K562 (cell line): ENCODE measurements at regions not wholly inside any gene's neighbourhood (a gene's known extent, or its start where the extent isn't known, plus 50 kb on each side); places are given as distances from the start of the nearest gene placed in this dataset.

Source experiments
- ATAC-seq: fragments of 200-7000 bp; cut with Tn5 transposase; 3 replicates; pipeline ENCODE4 v1.9.1; 2020; ENCODE audit warnings: moderate library complexity
- BruUV-seq: library from RNA; stranded (reverse); fragments of 400-500 nt; replicated peaks from 2 replicates; lab custom pipeline; 2021; lab: Mats Ljungman, UMichigan
- CTCF ChIA-PET: fragments of 300-600 bp; formaldehyde crosslinking; extraction: SDS; loops from one replicate; lab custom pipeline; 2021; ENCODE audit warnings: low intra/inter-chr PET ratio; lab: Yijun Ruan, JAX
- POLR2A ChIA-PET: fragments of 300-600, 350-650 bp; sonication (Branson Sonifier 250); formaldehyde crosslinking; extraction: SDS; loops from one replicate; lab custom pipeline; 2021; ENCODE audit warnings: antibody characterized with exemption, inconsistent platforms; lab: Yijun Ruan, JAX
- DNase-seq, 4 experiments: peaks; one replicate each; pipeline versions ENCODE4 v3.0.0 to v3.0.0-alpha.2; 2011 to 2018; ENCODE audit warnings: low spot score in 3 of 4, mixed read lengths in 3 of 4; ENCODE audit errors: extremely low read depth in 1 of 4
- FAIRE-seq: peaks from 2 replicates; lab custom pipeline; 2011; peaks lifted over from hg19 to GRCh38; lab: Jason Lieb, UNC
- H2AFZ ChIP-seq: 2 replicates; pipeline ENCODE4 v1.6.0; 2011; ENCODE audit warnings: low read depth, low read length, control low read depth, inconsistent platforms
- H3K27ac ChIP-seq: fragments of 200-600 bp; 3 replicates; pipeline ENCODE4 v1.8.0; 2011; ENCODE audit warnings: low read depth, mild to moderate bottlenecking, control low read depth, inconsistent platforms, low read length, moderate library complexity, mixed read lengths; ENCODE audit errors: extremely low read depth
- H3K27me3 ChIP-seq, 2 experiments: fragments of 300-600 bp in 1 of 2; 2 replicates in 1 of 2; 3 replicates in 1 of 2; pipeline versions ENCODE4 v1.6.0 to v1.8.0; 2011; ENCODE audit warnings: inconsistent platforms in 2 of 2, low read length in 2 of 2, mild to moderate bottlenecking in 1 of 2, mixed read lengths in 1 of 2, moderate library complexity in 1 of 2; ENCODE audit not compliant: control insufficient read depth in 2 of 2, insufficient read depth in 2 of 2
- H3K36me3 ChIP-seq: fragments of 300-600 bp; 3 replicates; pipeline ENCODE4 v1.8.0; 2011; ENCODE audit warnings: mild to moderate bottlenecking, low read length, inconsistent platforms; ENCODE audit not compliant: control insufficient read depth, insufficient read depth
- H3K4me1 ChIP-seq, 2 experiments: fragments of 200-600 bp in 1 of 2; replicated peaks in 1 of 2; 2 replicates in 1 of 2; 3 replicates in 1 of 2; pipeline versions ENCODE4 v1.5.1 to v1.8.0; 2011; ENCODE audit warnings: inconsistent platforms in 2 of 2, low read length in 2 of 2, mild to moderate bottlenecking in 1 of 2, mixed read lengths in 1 of 2, moderate library complexity in 1 of 2; ENCODE audit not compliant: control insufficient read depth in 2 of 2, insufficient read depth in 2 of 2
- H3K4me2 ChIP-seq: 2 replicates; pipeline ENCODE4 v1.6.1; 2011; ENCODE audit warnings: low read length, control low read depth, inconsistent platforms, mixed read lengths; ENCODE audit not compliant: insufficient read depth
- H3K4me3 ChIP-seq: fragments of 200-600 bp; sonication (generic), shearing (Covaris generic); 2 replicates; pipeline ENCODE4 v1.5.1; 2016; ENCODE audit warnings: control low read depth, inconsistent platforms
- H3K79me2 ChIP-seq: fragments of 200-600 bp; 3 replicates; pipeline ENCODE4 v1.8.0; 2011; ENCODE audit warnings: low read length, inconsistent platforms; ENCODE audit not compliant: control insufficient read depth, insufficient read depth
- H3K9ac ChIP-seq, 2 experiments: 2 replicates each; pipeline versions ENCODE4 v1.6.0 to v1.6.1; 2011; ENCODE audit warnings: low read depth in 2 of 2, low read length in 2 of 2, control low read depth in 1 of 2, inconsistent platforms in 1 of 2, mild to moderate bottlenecking in 1 of 2, mixed read lengths in 1 of 2; ENCODE audit not compliant: insufficient read depth in 1 of 2
- H3K9me1 ChIP-seq: one replicate; pipeline ENCODE4 v1.6.0; 2011; ENCODE audit warnings: inconsistent platforms, mild to moderate bottlenecking, low read length, moderate library complexity; ENCODE audit not compliant: control insufficient read depth, insufficient read depth
- H3K9me3 ChIP-seq: replicated peaks from 2 replicates; pipeline ENCODE4 v1.5.1; 2011; ENCODE audit warnings: low read depth, low read length, inconsistent platforms; ENCODE audit not compliant: control insufficient read depth, insufficient read depth
- H4K20me1 ChIP-seq: replicated peaks from 2 replicates; pipeline ENCODE4 v1.6.1; 2011; ENCODE audit warnings: low read length, inconsistent platforms, mixed read lengths; ENCODE audit not compliant: control insufficient read depth, insufficient read depth
- ARID2 ChIP-seq: fragments of 450-650 bp; IDR thresholded peaks from 2 replicates; pipeline ENCODE4 v1.6.1; 2017; ENCODE audit warnings: antibody characterized with exemption, mild to moderate bottlenecking
- CXXC5 ChIP-seq: fragments of 250-450 bp; sonication (Bioruptor Pico); IDR thresholded peaks from 2 replicates; pipeline ENCODE4 v1.8.0; 2022; ENCODE audit warnings: inconsistent platforms, mild to moderate bottlenecking, moderate library complexity
- FOXP1 ChIP-seq: sonication (generic); formaldehyde crosslinking; IDR thresholded peaks from 2 replicates; pipeline ENCODE4 v1.8.0; 2022; ENCODE audit warnings: mild to moderate bottlenecking, missing genetic modification reagents
- MCM7 ChIP-seq, 2 experiments: fragments of 450-650 bp; IDR thresholded peaks; 2 replicates each; pipeline ENCODE4 v1.6.1; 2016 to 2018
- MYC ChIP-seq, 2 experiments: fragments of 250-450 bp in 1 of 2; sonication (Bioruptor Pico) in 1 of 2; IDR thresholded peaks; 2 replicates each; pipeline versions ENCODE4 v1.5.1 to v1.6.1; 2012 to 2021; ENCODE audit warnings: low read depth in 2 of 2, borderline replicate concordance in 1 of 2, improper control_type of control experiment in 1 of 2, low read length in 1 of 2, mild to moderate bottlenecking in 1 of 2, moderate library complexity in 1 of 2
- POLR2B ChIP-seq: fragments of 450-650 bp; IDR thresholded peaks from 2 replicates; pipeline ENCODE4 v1.6.1; 2018; ENCODE audit warnings: low read depth; ENCODE audit not compliant: partially characterized antibody
- PPARD ChIP-seq: fragments of 250-450 bp; sonication (Bioruptor Pico); IDR thresholded peaks from 2 replicates; pipeline ENCODE4 v1.8.0; 2022; ENCODE audit warnings: inconsistent platforms, mild to moderate bottlenecking, moderate library complexity
- RCOR1 ChIP-seq, 2 experiments: IDR thresholded peaks; 2 replicates each; pipeline ENCODE4 v1.6.1; 2012; ENCODE audit warnings: low read depth in 2 of 2, low read length in 2 of 2, borderline replicate concordance in 1 of 2, improper control_type of control experiment in 1 of 2
- ZNF507 ChIP-seq: conservative IDR thresholded peaks from 2 replicates; pipeline ENCODE4 v1.6.1; 2017; ENCODE audit warnings: missing genetic modification characterization, missing compliant biosample characterization
- ZNF76 ChIP-seq: fragments of 250-450 bp; sonication (Bioruptor Pico); IDR thresholded peaks from 2 replicates; pipeline ENCODE4 v1.4.0; 2020; ENCODE audit warnings: mild to moderate bottlenecking, moderate library complexity, borderline replicate concordance
- WGBS: fragments of 100-300 bp; shearing (Covaris generic); methylation state at CpG from one replicate; pipeline ENCODE4 v1.1.6; 2016; ENCODE audit warnings: low coverage, mixed read lengths; ENCODE audit not compliant: insufficient coverage; ENCODE audit errors: missing lambda C conversion rate; 5-methylcytosine and 5-hydroxymethylcytosine counted together
- in situ Hi-C: fragments of 300-500 bp; cut with MboI; formaldehyde crosslinking; loops from 4 replicates; pipeline ENCODE4 v1.15.0; 2018; ENCODE audit warnings: inconsistent platforms, mixed read lengths
- intact Hi-C: fragments of 100-400 bp; cut with micrococcal nuclease; formaldehyde crosslinking; loops from 2 replicates; pipeline ENCODE4 v1.14.2; 2022
- TF ChIP-seq, protein P1 (sequence below): fragments of 450-650 bp; IDR thresholded peaks from 2 replicates; pipeline ENCODE4 v1.7.0; 2016; ENCODE audit warnings: borderline replicate concordance
- TF ChIP-seq, protein P2 (sequence below): fragments of 250-450 bp; sonication (Bioruptor Pico); IDR thresholded peaks from 2 replicates; pipeline ENCODE4 v1.6.1; 2021; ENCODE audit warnings: mild to moderate bottlenecking
- TF ChIP-seq, protein P3 (sequence below): sonication (generic); IDR thresholded peaks from 2 replicates; pipeline ENCODE4 v1.6.1; 2016
- TF ChIP-seq, protein P4 (sequence below): sonication (generic); formaldehyde crosslinking; IDR thresholded peaks from 2 replicates; pipeline ENCODE4 v1.8.1; 2023; ENCODE audit warnings: missing genetic modification reagents, mild to moderate bottlenecking, borderline replicate concordance

DNA sequence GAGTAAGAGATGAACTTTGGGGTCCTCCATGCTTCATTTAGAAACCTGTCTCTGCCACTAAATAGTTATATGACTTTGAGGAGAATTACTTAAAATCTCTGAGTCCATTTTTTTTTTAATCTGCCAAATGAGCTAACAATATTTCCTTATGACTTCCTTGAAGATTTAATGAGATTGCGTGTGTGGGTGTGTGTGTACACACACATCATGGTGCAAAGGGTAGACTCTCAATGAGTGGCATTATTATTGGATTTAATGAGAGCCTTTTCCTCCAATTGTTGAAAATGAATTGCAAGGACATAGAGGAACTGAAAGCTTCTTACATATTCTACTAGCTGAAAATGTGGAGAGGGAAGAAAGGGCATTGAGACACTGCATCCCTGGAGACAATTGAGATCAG is 573.5 kb upstream of the LUZP2 start (continued):
- TF ChIP-seq, protein P1, sequence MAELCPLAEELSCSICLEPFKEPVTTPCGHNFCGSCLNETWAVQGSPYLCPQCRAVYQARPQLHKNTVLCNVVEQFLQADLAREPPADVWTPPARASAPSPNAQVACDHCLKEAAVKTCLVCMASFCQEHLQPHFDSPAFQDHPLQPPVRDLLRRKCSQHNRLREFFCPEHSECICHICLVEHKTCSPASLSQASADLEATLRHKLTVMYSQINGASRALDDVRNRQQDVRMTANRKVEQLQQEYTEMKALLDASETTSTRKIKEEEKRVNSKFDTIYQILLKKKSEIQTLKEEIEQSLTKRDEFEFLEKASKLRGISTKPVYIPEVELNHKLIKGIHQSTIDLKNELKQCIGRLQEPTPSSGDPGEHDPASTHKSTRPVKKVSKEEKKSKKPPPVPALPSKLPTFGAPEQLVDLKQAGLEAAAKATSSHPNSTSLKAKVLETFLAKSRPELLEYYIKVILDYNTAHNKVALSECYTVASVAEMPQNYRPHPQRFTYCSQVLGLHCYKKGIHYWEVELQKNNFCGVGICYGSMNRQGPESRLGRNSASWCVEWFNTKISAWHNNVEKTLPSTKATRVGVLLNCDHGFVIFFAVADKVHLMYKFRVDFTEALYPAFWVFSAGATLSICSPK: no peak
- TF ChIP-seq FOXP1 (CRISPR knock-in tag) (no peak), MYC (IDR thresholded peaks at IDR 0.05; ENCODE audit: low read depth, low read length) (no peak), MYC (CRISPR knock-in tag; IDR thresholded peaks at IDR 0.05; ENCODE audit: borderline replicate concordance, low read depth) (no peak)

DNA sequence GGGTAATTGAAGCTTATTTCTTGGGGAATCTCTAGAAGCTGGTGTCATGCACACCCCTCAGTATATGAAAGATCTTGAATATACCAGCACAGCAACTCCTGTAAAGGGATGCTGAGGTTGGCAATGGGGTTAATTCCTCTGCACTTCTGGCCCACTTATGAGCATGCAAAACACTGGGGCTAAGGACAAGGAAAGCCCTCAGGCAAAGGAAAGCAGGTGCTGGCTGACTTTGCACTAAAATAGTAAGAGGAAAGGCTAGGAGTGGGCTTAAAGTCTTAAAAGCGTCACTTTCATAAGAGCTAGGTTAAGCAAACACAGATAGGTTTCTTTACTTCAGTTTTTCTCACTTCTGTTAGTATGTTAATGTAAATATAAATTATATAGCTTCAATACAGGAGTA is 572.6 kb upstream of the LUZP2 start:
- DNase-seq: no peak
- Histone ChIP-seq H3K9ac (no peak overlapping the region), H3K4me1 (no peaks in the 10 kb centered on the region), H3K4me3 (no peak overlapping the region), H3K9me3 (no peaks in the 10 kb centered on the region), H2AFZ (no peak overlapping the region), H3K79me2 (no peaks in the 10 kb centered on the region), H3K4me2 (no peak overlapping the region), H3K27ac (no peak overlapping the region), H3K36me3 (no peaks in the 10 kb centered on the region), H3K9me1 (no peaks in the 10 kb centered on the region), H3K27me3 (no peaks in the 10 kb centered on the region), H4K20me1 (no peaks in the 10 kb centered on the region)
- ChIA-PET CTCF (no interaction called here), POLR2A (no interaction called here)
- no peak for ATAC-seq
- in situ Hi-C loops (no loop called here), intact Hi-C loops (no loop called here)
- FAIRE-seq: no peak
- 0% methylated on average over 1 of the region's 1 CpG for WGBS
- BruUV-seq: no TSS peak
- no peak for TF ChIP-seq POLR2B
- TF ChIP-seq, protein P2, sequence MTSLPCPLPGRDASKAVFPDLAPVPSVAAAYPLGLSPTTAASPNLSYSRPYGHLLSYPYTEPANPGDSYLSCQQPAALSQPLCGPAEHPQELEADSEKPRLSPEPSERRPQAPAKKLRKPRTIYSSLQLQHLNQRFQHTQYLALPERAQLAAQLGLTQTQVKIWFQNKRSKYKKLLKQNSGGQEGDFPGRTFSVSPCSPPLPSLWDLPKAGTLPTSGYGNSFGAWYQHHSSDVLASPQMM (CRISPR knock-in tag): no peak
- no peak for TF ChIP-seq ARID2
- TF ChIP-seq, protein P3, sequence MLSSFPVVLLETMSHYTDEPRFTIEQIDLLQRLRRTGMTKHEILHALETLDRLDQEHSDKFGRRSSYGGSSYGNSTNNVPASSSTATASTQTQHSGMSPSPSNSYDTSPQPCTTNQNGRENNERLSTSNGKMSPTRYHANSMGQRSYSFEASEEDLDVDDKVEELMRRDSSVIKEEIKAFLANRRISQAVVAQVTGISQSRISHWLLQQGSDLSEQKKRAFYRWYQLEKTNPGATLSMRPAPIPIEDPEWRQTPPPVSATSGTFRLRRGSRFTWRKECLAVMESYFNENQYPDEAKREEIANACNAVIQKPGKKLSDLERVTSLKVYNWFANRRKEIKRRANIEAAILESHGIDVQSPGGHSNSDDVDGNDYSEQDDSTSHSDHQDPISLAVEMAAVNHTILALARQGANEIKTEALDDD: no peak
- no peak for TF ChIP-seq RCOR1 (IDR thresholded peaks at IDR 0.05; ENCODE audit: borderline replicate concordance in 1 of 2, low read depth in 2 of 2, low read length in 2 of 2)
- no peak for TF ChIP-seq PPARD (CRISPR knock-in tag)
- TF ChIP-seq MCM7 (IDR thresholded peaks at IDR 0.05): no peak
- TF ChIP-seq, protein P4, sequence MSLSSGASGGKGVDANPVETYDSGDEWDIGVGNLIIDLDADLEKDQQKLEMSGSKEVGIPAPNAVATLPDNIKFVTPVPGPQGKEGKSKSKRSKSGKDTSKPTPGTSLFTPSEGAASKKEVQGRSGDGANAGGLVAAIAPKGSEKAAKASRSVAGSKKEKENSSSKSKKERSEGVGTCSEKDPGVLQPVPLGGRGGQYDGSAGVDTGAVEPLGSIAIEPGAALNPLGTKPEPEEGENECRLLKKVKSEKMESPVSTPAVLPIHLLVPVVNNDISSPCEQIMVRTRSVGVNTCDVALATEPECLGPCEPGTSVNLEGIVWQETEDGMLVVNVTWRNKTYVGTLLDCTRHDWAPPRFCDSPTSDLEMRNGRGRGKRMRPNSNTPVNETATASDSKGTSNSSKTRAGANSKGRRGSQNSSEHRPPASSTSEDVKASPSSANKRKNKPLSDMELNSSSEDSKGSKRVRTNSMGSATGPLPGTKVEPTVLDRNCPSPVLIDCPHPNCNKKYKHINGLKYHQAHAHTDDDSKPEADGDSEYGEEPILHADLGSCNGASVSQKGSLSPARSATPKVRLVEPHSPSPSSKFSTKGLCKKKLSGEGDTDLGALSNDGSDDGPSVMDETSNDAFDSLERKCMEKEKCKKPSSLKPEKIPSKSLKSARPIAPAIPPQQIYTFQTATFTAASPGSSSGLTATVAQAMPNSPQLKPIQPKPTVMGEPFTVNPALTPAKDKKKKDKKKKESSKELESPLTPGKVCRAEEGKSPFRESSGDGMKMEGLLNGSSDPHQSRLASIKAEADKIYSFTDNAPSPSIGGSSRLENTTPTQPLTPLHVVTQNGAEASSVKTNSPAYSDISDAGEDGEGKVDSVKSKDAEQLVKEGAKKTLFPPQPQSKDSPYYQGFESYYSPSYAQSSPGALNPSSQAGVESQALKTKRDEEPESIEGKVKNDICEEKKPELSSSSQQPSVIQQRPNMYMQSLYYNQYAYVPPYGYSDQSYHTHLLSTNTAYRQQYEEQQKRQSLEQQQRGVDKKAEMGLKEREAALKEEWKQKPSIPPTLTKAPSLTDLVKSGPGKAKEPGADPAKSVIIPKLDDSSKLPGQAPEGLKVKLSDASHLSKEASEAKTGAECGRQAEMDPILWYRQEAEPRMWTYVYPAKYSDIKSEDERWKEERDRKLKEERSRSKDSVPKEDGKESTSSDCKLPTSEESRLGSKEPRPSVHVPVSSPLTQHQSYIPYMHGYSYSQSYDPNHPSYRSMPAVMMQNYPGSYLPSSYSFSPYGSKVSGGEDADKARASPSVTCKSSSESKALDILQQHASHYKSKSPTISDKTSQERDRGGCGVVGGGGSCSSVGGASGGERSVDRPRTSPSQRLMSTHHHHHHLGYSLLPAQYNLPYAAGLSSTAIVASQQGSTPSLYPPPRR (CRISPR knock-in tag): no peak
- no peak for TF ChIP-seq CXXC5 (CRISPR knock-in tag)
- no peak for TF ChIP-seq ZNF507
- TF ChIP-seq ZNF76 (CRISPR knock-in tag): no peak
